ENCODE measurements at regions not wholly inside any gene's neighbourhood (a gene's known extent, or its start where the extent isn't known, plus 50 kb on each side); places are given as distances from the start of the nearest gene placed in this dataset.
"Not testable (repeated sequence)": the region's sequence is repeated elsewhere in the genome, so short reads cannot be mapped to it uniquely, and the experiment has no call there.

GRCh38 chr7:20913853-20914252 lies 127.2 kb upstream of the SP8 start:
- no peaks in the 10 kb centered on the region for H3K27me3 ChIP-seq
- H3K36me3 ChIP-seq = no peaks in the 10 kb centered on the region
- no peaks in the 10 kb centered on the region for H3K4me1 ChIP-seq
- TF ChIP-seq EP300 (IDR thresholded peaks at IDR 0.05) (no peak), CTCF (IDR thresholded peaks at IDR 0.05) (no peak), POLR2AphosphoS5 (IDR thresholded peaks at IDR 0.05) (no peak), POLR2A (IDR thresholded peaks at IDR 0.05) (no peak)
- intact Hi-C loops (cut with DNase I) = no loop called here
- no peak overlapping the region for H3K4me3 ChIP-seq
- no peak for DNase-seq
- H3K9me3 ChIP-seq = no peaks in the 10 kb centered on the region
- WGBS, 2 donors = 75 to 79% methylated on average over 9 of the region's 9 CpGs
- no peak overlapping the region for H3K27ac ChIP-seq

- DNase-seq = no peak
- WGBS, 2 donors = 16 to 52% methylated on average over 1 of the region's 1 CpG
- Histone ChIP-seq H3K27me3 (no peaks in the 10 kb centered on the region), H3K9me3 (no peaks in the 10 kb centered on the region), H3K4me3 (no peak overlapping the region), H3K4me1 (no peaks in the 10 kb centered on the region), H3K36me3 (no peaks in the 10 kb centered on the region), H3K27ac (no peak overlapping the region)
- TF ChIP-seq CTCF (IDR thresholded peaks at IDR 0.05) (no peak), EP300 (IDR thresholded peaks at IDR 0.05) (no peak), POLR2A (IDR thresholded peaks at IDR 0.05) (no peak), POLR2AphosphoS5 (IDR thresholded peaks at IDR 0.05) (no peak)
- intact Hi-C loops (cut with DNase I) = no loop called here
These were observed 129.6 kb upstream of the SP8 start for GRCh38 chr7:20916311-20916710.

- Histone ChIP-seq H3K27me3 (no peaks in the 10 kb centered on the region), H3K27ac (no peak overlapping the region), H3K36me3 (no peaks in the 10 kb centered on the region), H3K9me3 (no peaks in the 10 kb centered on the region), H3K4me1 (no peaks in the 10 kb centered on the region), H3K4me3 (no peak overlapping the region)
- no peak for TF ChIP-seq CTCF (IDR thresholded peaks at IDR 0.05)
- intact Hi-C loops (cut with DNase I) = no loop called here
- 64 to 69% methylated on average over 3 of the region's 3 CpGs for WGBS, 2 donors
- DNase-seq = no peak
These were observed 130.9 kb upstream of the SP8 start for GRCh38 chr7:20917603-20918002.

GRCh38 chr7:20918156-20918555 lies 131.5 kb upstream of the SP8 start:
- 91 to 93% methylated on average over 4 of the region's 4 CpGs for WGBS, 2 donors
- intact Hi-C loops (cut with DNase I) = no loop called here
- Histone ChIP-seq H3K4me1 (no peaks in the 10 kb centered on the region), H3K27me3 (no peaks in the 10 kb centered on the region), H3K4me3 (no peak overlapping the region), H3K36me3 (no peaks in the 10 kb centered on the region), H3K27ac (no peak overlapping the region), H3K9me3 (no peaks in the 10 kb centered on the region)
- DNase-seq = no peak
- TF ChIP-seq POLR2AphosphoS5 (IDR thresholded peaks at IDR 0.05) = no peak
- no peak for TF ChIP-seq CTCF (IDR thresholded peaks at IDR 0.05)
- no peak for TF ChIP-seq POLR2A (IDR thresholded peaks at IDR 0.05)
- TF ChIP-seq EP300 (IDR thresholded peaks at IDR 0.05) = no peak

- H3K27ac ChIP-seq; H3K4me1 ChIP-seq; DNase-seq; intact Hi-C loops (cut with DNase I); H3K36me3 ChIP-seq; H3K27me3 ChIP-seq; H3K4me3 ChIP-seq; H3K9me3 ChIP-seq: not testable (repeated sequence)
These were observed 140.5 kb upstream of the SP8 start for GRCh38 chr7:20927178-20927577.

All from sigmoid colon (tissue), 6 donors.